ENCODE measurements at regions not wholly inside any gene's neighbourhood (a gene's known extent, or its start where the extent isn't known, plus 50 kb on each side); places are given as distances from the start of the nearest gene placed in this dataset.
"Not testable (repeated sequence)": the region's sequence is repeated elsewhere in the genome, so short reads cannot be mapped to it uniquely, and the experiment has no call there.

DNA sequence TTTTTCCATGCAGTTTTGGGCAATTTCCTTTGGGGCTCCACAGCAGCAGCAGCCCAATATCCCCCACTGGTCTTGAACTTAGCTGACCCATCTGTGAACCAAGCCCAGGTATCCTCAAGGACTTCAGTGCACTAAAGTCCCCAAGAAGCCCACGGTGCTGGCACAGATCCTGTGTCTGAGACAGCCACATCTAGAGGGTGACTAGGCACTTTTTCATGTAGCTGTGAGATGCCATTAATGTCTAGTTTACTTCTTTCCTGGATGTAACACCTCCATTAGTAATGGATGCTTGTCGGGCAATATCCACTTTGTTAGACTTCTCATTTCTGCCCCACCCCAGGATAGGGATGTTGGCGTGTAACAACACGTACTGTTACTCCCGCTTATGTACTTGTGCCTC lies 117.9 kb downstream of the GPCPD1 start:
- no peak for DNase-seq

DNA sequence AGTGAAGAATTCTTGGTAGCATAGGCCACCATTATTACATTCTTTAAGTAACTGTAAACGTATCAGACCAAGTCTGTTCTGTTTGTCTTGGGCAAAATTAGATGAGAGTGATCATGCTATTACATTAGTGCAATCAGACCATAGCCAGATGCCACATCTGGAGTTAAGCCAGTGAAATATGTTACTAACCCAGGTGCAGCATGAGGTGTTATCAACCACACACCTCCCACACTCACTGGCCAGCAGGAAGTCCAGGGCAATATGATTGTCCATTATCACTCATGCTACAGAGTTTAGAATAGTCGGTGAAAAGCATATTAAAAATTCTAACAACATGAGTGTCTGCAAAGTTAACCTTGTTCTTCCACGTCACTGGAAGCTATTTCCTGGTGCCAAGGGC lies 119.4 kb downstream of the GPCPD1 start:
- DNase-seq, result no peak

DNA sequence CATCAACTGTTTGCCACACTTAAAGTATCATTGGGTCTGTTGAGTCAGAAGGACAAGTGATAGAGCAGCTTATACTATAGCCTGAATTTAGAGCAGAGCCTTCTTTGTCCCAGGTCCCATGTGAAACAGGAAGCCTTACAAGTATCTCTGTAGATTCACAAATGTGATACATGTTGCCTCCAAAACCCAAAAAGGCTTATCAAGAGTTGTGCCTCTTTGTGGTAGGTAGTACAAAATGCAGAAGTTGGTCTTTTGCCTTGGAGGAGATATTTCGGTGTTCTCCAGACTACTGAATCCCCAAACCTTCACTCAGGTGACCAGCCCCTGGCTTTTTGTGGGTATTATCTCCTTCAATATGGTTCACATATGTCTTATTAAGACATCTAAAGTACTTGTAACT lies 121.2 kb downstream of the GPCPD1 start:
- DNase-seq, result no peak

DNA sequence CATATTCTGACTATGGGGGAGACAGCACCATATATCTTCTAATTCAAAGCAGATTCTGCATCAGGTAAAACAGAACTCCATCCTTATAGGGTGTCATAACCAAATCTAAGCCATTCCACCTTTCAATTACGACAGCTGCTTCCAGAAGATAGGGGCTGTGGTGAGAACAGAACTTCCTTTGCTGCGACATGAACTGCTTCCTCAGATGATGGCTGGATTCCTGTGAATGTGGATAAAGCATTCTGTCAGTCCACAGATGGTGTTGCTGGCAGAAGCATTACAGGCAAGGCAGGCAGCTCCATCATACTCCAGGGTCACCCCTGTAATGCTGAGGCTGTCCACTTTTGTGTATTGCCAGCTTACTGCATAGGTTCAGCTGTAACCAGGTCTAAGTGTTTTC lies 122.0 kb downstream of the GPCPD1 start:
- no peak for DNase-seq

DNA sequence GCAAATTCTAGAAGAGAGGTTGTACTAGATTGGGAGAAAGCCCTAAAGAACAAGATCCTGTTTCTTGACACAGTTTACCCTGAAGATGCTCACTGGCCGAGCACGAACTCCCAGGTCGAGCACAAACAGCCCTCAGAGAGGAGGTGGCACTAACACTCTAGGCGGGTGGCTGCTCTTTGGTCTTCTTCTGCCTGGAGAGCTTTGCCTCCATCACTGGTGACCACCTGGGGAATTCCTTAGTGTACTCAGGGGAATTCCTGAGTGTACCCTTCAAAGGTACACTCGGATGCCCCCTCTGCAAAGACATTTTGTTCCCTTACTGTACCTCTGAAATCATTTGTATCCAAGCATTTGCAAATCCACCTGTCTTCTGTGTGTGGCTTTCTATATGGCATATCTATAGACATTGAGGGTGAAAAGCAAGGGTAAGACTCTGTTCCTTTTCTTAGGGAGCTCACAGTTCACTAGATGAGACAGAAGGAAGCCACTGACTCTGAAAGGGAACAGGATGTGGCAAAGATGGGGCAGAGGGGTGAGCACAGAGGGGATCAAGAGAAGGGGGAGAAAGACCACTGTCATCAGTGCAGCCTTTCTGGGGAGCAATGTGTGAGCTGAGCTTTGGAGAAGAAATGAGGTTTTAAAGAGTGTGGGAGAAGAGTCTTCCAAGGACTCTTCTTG lies 124.3 kb downstream of the GPCPD1 start:
- no peak for DNase-seq

DNA sequence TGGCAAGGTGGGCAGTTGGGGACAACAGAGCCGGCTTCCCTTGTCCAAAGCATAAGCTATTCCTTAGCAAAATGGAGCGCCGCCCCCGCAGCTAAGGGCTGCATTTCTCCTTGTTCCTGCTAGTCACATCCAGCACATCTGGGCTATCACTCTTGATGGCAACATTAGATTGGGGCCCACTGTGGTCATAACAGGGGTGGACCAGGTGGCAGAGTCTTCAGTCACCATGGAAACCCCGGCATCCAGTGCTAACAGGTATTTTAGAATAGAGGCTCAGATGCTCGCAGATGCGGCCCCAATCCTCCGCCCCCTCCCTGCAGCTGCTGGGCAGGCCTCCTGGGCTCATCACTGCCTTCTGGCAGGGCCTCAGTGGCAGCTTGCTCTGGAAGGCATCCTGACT lies 125.9 kb downstream of the GPCPD1 start:
- no peak for DNase-seq

DNA sequence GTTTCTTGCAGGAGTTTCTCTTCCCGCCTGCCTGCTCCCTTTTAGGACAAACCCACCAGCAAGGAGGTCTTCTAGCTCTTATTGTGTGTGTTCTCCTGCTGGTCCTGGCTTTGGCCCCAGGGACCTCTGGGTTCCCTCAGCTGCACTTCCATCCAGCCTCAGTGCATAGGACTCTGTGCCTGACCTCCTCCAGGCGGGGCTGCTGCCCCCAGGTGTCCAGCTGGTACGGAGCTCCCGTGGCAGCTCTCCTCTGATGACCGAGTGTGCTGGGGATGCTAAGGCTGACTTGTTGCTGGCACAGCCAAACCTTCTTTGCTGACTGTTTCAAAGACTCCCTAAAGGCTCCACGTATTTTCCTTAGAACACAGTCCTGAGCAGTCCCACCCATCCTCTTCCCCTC lies 126.5 kb downstream of the GPCPD1 start:
- no peak for DNase-seq

DNA sequence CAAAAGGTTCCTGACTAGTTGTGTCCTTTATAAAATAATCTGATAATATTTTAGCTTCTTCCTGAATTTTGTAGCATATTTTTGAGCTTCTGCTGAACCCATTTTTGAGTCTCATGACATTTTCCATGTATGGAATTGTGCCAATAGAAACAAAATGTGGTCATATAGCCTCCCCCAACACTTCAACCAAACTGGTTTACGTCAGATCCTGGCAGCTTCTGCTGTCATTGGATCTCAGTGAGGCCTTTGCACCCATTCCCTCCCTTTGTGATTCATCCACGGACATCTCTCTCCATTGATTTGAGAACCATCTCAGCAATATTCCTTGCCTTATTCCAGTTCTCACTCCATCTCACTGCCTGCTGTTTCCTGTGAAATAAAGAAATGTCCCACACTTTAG lies 128.0 kb downstream of the GPCPD1 start:
- DNase-seq, result no peak

DNA sequence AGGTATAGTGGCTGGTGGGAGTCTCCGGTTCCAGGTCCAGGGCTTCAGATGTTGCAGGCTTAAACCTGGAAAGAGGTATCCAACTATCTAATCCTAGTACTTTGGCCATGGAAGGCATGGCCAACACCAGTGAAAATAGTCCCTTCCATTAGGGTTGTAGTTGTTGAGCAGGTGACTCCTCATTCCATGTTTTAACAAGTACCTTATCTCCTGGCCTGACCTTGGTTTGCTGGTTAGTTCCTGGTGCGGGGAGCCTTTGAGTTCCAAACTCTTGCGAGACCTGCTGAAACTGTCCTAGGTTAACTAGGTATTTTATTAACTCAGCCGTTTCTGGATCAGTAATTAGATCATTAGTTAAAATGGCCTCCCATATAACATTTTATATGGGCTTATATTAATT lies 128.9 kb downstream of the GPCPD1 start:
- no peak for DNase-seq

DNA sequence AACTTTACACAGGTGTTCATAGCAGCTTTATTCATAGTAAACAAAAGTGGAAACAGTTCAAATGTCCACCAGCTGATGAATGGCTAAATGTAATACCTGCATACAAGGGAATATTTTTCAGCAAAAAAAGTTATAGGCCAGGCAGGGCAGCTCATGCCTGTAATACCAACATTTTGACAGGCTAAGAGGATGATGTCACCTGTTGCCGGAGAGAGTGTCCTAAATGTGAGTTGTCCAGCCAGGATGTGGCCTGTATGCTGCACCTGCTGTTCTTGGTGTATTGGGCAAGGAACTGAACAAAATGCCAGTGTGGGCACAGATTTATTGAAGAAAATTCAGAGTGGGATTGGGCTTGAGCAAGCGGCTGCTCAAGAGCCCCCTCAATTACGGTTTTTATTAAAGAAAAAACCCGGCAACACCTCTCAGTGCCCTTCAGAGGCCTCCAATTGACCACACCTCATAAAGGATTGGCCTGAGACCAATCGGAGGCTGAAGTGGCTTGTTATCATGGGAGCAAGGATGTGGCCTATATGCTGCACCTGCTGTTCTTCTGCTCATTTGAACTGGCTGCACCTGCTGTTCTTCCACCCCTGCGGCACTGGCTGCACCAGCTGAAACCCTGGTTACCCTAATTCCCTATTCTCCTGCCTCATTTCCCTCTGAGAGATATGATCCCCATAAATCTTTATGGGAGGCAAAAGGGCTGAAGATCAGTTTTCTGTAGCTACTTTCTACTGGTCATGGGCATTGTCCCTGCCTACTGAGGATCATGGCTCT lies 129.8 kb downstream of the GPCPD1 start:
- DNase-seq, result no peak

DNA sequence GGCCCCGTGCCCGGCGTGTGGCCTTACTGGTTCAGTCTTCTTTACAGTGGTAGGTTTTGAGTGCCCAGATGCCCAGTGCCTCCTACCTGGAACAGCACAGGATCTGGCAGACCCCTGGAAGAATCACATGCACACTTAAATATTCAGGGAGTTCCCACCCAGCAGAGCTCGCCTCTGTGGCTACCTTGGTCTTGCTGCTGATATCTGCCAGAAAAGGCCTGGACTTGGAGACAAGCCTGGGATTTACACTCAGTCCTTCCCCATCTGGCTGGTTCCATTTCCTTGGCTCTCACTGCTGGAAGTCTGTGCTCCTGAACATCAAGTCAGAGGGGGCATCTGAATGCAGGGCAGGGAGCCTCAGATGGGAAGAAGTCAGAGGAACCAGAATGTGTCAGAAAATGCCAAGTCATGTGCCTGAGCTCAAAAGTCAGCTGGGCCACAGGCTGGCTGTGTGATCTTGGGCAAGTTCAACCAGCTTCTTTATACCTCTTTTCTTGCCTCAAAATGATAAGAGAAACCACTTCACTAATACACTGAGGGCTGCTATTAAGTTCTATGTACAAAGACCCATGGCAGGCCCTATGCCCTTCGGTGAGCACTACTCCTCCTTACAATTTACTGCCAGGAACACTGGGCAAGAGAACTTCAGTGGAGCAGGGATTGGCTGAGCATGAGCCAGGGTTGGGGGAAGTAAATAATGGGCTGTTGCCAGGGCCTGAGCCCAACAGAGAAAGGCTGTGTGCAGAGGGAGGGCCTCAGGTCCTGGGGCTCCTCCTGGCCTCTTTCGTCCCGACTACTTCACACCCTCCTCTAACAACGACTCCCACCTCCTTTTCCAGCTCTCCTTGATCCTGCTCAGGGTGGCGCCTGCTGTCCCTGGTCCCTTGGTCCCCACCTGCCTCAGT lies 135.9 kb downstream of the GPCPD1 start:
- no peak for DNase-seq

DNA sequence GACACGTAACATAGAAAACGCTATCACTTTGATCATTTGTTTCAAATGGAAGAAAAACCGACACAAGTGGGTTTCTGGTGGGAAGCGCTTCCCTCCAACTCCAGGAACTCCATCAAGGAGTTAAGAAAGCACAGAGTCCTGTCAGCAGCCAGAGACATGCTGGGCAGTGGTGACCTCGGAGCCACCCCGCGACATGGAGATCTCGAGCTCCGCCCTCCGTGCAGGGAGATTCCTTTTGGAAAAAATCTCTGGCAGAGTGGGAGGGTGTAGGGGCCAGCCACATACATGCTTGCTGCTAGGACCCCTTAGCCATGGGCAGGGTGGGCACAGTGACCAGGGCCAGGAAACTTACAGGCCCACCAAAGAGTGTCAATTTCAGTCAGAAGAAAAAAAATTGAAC lies 138.9 kb downstream of the GPCPD1 start:
- not testable (repeated sequence) for DNase-seq

DNA sequence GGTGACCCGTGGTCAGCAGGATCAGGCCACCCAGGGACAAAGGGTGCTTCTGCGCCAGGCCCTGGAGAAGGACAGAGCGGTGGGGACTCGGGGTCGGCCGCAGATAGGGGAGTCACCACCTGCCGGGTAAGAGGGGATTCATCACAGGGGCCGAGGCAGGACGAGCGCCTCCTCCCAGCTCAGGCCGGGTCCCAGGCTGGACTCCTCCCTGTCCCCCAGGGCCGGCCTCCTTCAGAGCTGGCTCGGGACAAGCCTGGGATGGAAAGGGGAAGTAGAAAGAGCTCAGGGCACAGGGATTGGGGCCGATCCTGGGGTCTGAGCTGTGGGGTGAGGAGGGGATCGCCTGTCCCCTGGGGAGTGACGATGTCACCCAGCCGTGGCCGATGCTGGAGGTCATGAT lies 139.4 kb downstream of the GPCPD1 start:
- no peak for DNase-seq

DNA sequence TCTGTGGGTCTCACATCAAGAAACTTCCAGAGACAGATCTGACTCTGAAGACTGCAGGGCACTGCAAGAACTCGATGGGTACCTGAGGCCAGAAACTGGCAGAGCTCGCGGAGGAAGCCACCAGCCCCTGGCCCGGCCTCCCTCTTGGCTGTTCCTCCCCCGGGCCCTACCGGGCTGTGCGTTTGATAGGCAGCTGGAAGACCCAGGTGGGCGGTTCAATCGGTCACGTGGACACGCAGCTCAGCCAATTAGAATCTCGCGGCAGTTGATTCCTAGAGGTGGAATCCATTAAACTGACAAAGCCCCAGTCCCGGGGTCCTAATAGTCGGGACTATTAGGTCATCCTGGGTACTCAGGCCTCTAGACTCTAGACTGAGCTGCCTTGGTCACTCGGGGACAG lies 139.9 kb downstream of the GPCPD1 start:
- DNase-seq, result no peak

DNA sequence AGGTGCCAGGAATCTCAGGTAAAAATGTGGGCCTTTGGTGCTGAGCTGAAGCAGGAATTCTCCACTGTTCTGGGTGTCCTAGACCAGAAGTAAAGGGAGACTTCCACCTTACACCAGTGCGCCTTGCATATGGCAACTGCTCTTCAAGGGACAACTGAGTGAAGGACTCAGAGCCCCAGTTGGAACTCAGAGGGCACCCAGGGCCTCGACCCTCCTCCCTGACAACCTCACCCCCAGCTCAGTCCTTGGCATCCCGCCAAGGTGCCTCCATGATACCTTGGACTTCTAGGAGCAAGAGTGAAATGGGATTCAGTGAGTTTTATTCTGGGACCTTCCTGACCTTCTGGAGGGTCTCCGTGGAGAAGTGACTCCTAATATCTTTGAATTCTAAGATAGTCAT lies 140.3 kb downstream of the GPCPD1 start:
- no peak for DNase-seq

DNA sequence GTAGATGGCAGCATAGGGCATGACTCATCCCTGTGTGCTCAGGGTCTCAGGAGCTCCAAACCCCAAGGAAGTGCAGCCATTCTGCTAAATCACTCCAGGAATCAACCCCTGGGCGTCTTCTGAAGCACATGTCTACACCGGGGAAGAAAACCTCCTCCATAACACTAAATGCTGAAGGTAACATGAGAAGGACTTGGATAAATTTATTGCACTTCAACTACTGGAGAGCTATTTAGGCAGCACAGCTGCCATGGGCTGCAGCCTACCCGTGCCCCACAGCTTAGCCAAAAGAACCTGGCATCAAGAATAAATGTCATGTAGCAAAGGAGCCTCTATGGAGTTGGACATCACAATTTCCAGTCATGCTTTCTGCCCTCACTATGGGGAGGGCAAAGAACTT lies 141.7 kb downstream of the GPCPD1 start:
- no peak for DNase-seq

DNA sequence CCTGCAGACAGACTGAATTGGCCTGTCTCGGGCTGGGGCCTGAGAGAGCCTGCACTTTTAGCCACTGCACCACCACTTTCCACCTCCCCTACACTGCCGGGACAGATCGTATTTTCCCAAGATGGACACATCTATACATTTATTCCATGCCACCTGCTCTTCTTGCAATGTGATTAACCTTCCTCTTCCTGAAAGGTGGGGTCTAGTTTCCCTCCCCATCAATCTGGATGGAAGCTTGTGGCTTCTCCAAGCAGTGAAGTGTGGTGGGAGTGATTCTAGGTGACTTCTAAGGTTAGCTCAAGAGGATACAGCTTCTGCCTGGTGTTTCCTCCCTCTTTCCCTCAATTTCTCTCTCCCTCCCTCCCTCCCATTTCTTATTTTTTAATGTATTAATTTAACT lies 143.7 kb downstream of the GPCPD1 start:
- DNase-seq, result no peak

DNA sequence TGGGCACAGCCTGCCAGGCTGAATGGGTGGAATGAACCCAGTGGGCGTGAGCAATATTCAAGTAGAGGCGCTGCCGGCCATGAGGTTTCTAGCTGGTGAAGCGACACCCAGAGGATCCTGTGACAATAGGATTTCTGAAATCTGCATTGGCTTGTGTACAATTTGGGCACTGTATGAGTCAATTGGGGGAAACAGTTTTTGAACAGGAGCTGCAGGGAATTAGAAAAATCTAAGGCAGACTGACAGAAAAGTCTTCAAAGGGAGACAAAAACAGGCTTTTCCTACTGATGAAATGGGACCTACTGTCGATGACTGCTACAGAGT lies 145.2 kb downstream of the GPCPD1 start:
- no peak for DNase-seq

DNA sequence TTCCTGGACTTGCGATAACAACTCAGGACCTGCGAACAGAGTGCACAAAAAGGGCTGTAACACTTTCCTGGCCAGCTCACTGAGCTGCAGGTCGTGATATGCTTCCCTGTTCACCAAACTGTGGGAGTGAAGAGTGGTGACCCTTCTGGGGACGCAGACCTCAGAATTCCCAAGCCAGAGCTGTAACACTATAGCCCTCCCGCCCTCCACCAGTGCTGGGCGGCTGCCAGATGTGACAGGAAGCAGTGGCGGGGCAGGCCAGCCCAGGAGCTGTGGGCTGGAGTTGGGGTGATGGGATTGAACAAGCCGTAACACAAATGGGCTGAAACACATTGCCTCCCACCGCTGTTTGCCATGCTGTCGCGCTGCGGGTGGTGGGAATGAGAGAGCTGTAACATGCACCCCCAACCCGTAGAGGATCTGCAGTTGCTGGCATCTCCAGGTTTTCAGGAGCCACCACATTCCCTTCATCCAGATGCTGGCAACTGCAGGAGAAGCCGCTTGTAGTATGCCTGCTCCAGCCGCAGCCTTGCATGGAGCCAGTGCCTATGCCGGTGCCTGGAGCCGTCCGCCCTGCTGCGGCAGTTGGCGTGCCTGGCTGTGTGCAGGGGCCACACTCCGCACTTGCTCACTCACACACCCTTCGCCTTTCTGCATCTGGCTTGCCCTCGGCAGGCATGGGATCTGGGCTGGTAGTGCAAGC lies 145.8 kb downstream of the GPCPD1 start:
- DNase-seq, result no peak

DNA sequence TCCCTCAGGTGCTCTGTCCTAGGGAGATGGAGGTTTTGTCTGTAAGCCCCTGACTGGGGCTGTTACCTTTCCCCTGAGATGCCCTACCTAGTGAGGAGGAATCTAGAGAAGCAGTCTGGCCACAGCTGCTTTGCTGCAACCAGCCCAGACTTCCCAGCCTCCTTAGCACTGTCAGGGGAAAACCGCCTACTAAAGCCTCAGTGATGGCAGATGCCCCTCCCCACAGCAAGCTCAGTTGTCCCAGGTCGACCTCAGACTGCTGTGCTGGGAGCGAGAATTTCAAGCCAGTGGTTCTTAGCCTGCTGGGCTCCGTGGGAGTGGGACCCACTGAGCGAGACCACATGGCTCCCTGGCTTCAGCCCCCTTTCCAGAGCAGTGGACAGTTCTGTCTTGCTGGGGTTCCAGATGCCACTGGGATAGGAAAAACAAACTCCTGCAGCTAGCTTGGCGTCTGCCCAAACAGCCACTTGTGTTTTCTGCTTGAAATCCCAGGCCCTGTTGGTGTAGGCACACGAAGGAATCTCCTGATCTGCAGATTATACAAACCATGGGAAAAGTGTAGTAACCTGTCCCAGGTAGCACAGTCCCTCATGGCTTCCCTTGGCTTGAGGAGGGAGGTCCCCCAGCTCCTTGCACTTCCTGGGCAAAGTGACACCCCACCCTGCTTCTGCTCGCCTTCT lies 146.4 kb upstream of the PROKR2 start:
- DNase-seq, result no peak

DNA sequence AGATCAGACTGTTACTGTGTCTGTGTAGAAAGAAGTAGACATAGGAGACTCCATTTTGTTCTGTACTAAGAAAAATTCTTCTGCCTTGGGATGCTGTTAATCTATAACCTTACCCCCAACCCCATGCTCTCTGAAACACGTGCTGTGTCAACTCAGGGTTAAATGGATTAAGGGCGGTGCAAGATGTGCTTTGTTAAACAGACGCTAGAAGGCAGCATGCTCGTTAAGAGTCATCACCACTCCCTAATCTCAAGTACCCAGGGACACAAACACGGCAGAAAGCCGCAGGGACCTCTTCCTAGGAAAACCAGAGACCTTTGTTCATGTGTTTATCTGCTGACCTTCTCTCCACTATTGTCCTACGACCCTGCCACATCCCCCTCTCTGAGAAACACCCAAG lies 137.0 kb upstream of the PROKR2 start:
- DNase-seq, result not testable (repeated sequence)

DNA sequence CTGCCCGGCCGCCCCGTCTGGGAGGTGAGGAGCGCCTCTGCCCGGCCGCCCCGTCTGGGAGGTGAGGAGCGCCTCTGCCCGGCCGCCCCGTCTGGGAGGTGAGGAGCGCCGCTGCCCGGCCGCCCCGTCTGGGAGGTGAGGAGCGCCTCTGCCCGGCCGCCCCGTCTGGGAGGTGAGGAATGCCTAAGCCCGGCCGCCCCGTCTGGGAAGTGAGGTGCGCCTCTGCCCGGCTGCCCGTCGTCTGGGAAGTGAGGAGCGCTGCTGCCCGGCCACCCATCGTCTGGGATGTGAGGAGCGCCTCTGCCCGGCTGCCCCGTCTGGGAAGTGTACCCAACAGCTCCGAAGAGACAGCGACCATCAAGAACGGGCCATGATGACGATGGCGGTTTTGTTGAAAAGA lies 136.6 kb upstream of the PROKR2 start:
- not testable (repeated sequence) for DNase-seq

DNA sequence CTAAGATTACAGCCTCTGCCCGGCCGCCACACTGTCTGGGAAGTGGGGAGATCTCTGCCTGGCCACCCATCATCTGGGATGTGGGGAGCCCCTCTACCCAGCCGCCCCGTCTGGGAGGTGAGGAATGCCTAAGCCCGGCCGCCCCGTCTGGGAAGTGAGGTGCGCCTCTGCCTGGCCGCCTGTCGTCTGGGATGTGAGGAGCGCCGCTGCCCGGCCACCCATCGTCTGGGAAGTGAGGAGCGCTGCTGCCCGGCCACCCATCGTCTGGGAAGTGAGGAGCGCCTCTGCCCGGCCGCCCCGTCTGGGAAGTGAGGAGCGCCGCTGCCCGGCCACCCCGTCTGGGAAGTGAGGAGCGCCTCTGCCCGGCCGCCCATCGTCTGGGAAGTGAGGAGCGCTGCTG lies 135.9 kb upstream of the PROKR2 start:
- not testable (repeated sequence) for DNase-seq
